Panc1 (cell line): ENCODE measurements at regions not wholly inside any gene's neighbourhood (a gene's known extent, or its start where the extent isn't known, plus 50 kb on each side); places are given as distances from the start of the nearest gene placed in this dataset.

Experiments used
- POLR2AphosphoS5 ChIP-seq: IDR thresholded peaks from 2 replicates; pipeline ENCODE4 v1.6.1; 2012; ENCODE audit warnings: mild to moderate bottlenecking, low read depth, low read length, moderate library complexity
- TF ChIP-seq, protein P1 (sequence below): fragments of 450-650 bp; IDR thresholded peaks from 2 replicates; pipeline ENCODE4 v1.5.1; 2017; ENCODE audit warnings: mild to moderate bottlenecking
- TF ChIP-seq, protein P2 (sequence below), 2 experiments: IDR thresholded peaks; 2 replicates each; pipeline ENCODE4 v1.6.1; 2011 to 2012; ENCODE audit warnings: low read depth in 2 of 2, control low read depth in 1 of 2, low read length in 1 of 2, mild to moderate bottlenecking in 1 of 2, moderate library complexity in 1 of 2; ENCODE audit not compliant: insufficient read depth in 1 of 2

DNA sequence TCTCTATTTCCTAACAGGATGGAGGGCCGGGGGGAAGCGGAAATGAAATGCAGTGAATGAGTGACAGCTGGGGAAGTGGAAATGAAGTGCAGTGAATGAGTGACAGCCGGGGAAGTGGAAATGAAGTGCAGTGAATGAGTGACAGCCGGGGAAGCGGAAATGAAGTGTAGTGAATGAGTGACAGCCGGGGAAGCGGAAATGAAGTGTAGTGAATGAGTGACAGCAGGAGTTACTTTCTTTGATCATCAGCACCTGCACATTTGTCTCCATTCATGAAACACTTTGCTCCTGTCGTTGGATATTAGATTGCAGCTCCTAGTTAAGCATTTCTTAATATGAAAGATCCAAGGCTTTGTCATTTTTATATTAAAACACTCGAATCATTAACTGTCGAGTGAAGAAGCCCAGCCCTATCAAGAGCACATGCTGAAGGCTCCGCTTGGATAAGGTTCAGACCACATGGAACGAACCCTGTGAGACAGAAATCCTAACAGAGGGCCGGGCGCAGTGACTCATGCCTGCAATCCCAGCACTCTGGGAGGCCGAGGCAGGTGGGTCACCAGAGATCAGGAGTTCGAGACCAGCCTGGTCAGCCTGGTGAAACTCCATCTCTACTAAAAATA, 406.0 kb upstream of the ADARB2 start:
- no peak for TF ChIP-seq POLR2AphosphoS5
- TF ChIP-seq, protein P1, sequence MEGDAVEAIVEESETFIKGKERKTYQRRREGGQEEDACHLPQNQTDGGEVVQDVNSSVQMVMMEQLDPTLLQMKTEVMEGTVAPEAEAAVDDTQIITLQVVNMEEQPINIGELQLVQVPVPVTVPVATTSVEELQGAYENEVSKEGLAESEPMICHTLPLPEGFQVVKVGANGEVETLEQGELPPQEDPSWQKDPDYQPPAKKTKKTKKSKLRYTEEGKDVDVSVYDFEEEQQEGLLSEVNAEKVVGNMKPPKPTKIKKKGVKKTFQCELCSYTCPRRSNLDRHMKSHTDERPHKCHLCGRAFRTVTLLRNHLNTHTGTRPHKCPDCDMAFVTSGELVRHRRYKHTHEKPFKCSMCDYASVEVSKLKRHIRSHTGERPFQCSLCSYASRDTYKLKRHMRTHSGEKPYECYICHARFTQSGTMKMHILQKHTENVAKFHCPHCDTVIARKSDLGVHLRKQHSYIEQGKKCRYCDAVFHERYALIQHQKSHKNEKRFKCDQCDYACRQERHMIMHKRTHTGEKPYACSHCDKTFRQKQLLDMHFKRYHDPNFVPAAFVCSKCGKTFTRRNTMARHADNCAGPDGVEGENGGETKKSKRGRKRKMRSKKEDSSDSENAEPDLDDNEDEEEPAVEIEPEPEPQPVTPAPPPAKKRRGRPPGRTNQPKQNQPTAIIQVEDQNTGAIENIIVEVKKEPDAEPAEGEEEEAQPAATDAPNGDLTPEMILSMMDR = no peak
- TF ChIP-seq, protein P2, sequence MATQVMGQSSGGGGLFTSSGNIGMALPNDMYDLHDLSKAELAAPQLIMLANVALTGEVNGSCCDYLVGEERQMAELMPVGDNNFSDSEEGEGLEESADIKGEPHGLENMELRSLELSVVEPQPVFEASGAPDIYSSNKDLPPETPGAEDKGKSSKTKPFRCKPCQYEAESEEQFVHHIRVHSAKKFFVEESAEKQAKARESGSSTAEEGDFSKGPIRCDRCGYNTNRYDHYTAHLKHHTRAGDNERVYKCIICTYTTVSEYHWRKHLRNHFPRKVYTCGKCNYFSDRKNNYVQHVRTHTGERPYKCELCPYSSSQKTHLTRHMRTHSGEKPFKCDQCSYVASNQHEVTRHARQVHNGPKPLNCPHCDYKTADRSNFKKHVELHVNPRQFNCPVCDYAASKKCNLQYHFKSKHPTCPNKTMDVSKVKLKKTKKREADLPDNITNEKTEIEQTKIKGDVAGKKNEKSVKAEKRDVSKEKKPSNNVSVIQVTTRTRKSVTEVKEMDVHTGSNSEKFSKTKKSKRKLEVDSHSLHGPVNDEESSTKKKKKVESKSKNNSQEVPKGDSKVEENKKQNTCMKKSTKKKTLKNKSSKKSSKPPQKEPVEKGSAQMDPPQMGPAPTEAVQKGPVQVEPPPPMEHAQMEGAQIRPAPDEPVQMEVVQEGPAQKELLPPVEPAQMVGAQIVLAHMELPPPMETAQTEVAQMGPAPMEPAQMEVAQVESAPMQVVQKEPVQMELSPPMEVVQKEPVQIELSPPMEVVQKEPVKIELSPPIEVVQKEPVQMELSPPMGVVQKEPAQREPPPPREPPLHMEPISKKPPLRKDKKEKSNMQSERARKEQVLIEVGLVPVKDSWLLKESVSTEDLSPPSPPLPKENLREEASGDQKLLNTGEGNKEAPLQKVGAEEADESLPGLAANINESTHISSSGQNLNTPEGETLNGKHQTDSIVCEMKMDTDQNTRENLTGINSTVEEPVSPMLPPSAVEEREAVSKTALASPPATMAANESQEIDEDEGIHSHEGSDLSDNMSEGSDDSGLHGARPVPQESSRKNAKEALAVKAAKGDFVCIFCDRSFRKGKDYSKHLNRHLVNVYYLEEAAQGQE (IDR thresholded peaks at IDR 0.05; ENCODE audit: insufficient read depth in 1 of 2, low read depth in 2 of 2, low read length in 1 of 2) = no peak
